CD4-positive, alpha-beta T cell treated with Interleukin-17A for 4 hours (primary cell): ENCODE measurements at regions not wholly inside any gene's neighbourhood (a gene's known extent, or its start where the extent isn't known, plus 50 kb on each side); places are given as distances from the start of the nearest gene placed in this dataset.
"Not testable (repeated sequence)": the region's sequence is repeated elsewhere in the genome, so short reads cannot be mapped to it uniquely, and the experiment has no call there.

Experiments
- DNase-seq: peaks from one replicate; pipeline ENCODE4 v3.0.0-alpha.2; 2020; ENCODE audit warnings: mixed read lengths

- DNase-seq, result no peak
These were observed 969.9 kb upstream of the CITED2 start for GRCh38 chr6:140344142-140344913.

GRCh38 chr6:140343128-140343527 is 968.7 kb upstream of the CITED2 start:
- no peak for DNase-seq

- no peak for DNase-seq
These were observed 966.8 kb upstream of the CITED2 start for GRCh38 chr6:140341272-140341671.

GRCh38 chr6:140340795-140341194 is 966.3 kb upstream of the CITED2 start:
- DNase-seq, result no peak

- not testable (repeated sequence) for DNase-seq
These were observed 964.6 kb upstream of the CITED2 start for GRCh38 chr6:140339084-140339483.

GRCh38 chr6:140321891-140322290 is 947.4 kb upstream of the CITED2 start:
- no peak for DNase-seq

- no peak for DNase-seq
These were observed 945.9 kb upstream of the CITED2 start for GRCh38 chr6:140320081-140321080.

GRCh38 chr6:140319209-140319608 is 944.8 kb upstream of the CITED2 start:
- DNase-seq, result no peak

GRCh38 chr6:140318408-140318807 is 944.0 kb upstream of the CITED2 start:
- no peak for DNase-seq

- DNase-seq, result no peak
These were observed 943.5 kb upstream of the CITED2 start for GRCh38 chr6:140317950-140318349.

GRCh38 chr6:140316966-140317365 is 942.5 kb upstream of the CITED2 start:
- DNase-seq, result no peak

- DNase-seq, result no peak
These were observed 940.2 kb upstream of the CITED2 start for GRCh38 chr6:140314682-140315081.

- DNase-seq, result no peak
These were observed 936.7 kb upstream of the CITED2 start for GRCh38 chr6:140311146-140311545.

GRCh38 chr6:140303218-140303949 is 928.9 kb upstream of the CITED2 start:
- DNase-seq, result no peak

- no peak for DNase-seq
These were observed 925.9 kb upstream of the CITED2 start for GRCh38 chr6:140300331-140300730.

- DNase-seq, result no peak
These were observed 914.7 kb upstream of the CITED2 start for GRCh38 chr6:140289186-140289585.

- DNase-seq, result no peak
These were observed 911.7 kb upstream of the CITED2 start for GRCh38 chr6:140285998-140286690.

GRCh38 chr6:140285471-140285870 is 911.0 kb upstream of the CITED2 start:
- no peak for DNase-seq

- no peak for DNase-seq
These were observed 910.4 kb upstream of the CITED2 start for GRCh38 chr6:140284871-140285270.

- no peak for DNase-seq
These were observed 908.7 kb upstream of the CITED2 start for GRCh38 chr6:140283197-140283596.

- DNase-seq, result no peak
These were observed 907.3 kb upstream of the CITED2 start for GRCh38 chr6:140281767-140282166.

- DNase-seq, result no peak
These were observed 906.8 kb upstream of the CITED2 start for GRCh38 chr6:140281236-140281635.
